ENCODE measurements at regions not wholly inside any gene's neighbourhood (a gene's known extent, or its start where the extent isn't known, plus 50 kb on each side); places are given as distances from the start of the nearest gene placed in this dataset.

GRCh38 chr14:36069535-36069900, 107.0 kb downstream of the PTCSC3 start:
- TF ChIP-seq POLR2A (IDR thresholded peaks at IDR 0.05) (no peak), CTCF (IDR thresholded peaks at IDR 0.05) (peak in 5 of 6 experiments; percentile 13 to 44 (median 37))

All from adrenal gland (tissue), 5 donors.